NB4 (cell line): ENCODE measurements at regions not wholly inside any gene's neighbourhood (a gene's known extent, or its start where the extent isn't known, plus 50 kb on each side); places are given as distances from the start of the nearest gene placed in this dataset.

ENCODE experiments used
- DNase-seq: peaks from one replicate; pipeline ENCODE4 v3.0.0; 2010; ENCODE audit warnings: low read depth
- H3K4me3 ChIP-seq: one replicate; pipeline ENCODE4 v1.5.1; 2011; ENCODE audit warnings: mild to moderate bottlenecking, low read depth, low read length, moderate library complexity
- CTCF ChIP-seq: IDR thresholded peaks from one replicate; pipeline ENCODE4 v1.5.1; 2012; ENCODE audit warnings: low read depth, low read length
- MAX ChIP-seq: IDR thresholded peaks from 2 replicates; pipeline ENCODE4 v1.6.1; 2011; ENCODE audit warnings: low read depth, low read length
- MYC ChIP-seq: IDR thresholded peaks from 2 replicates; pipeline ENCODE4 v1.6.1; 2011; ENCODE audit warnings: low read depth, low read length
- POLR2A ChIP-seq: IDR thresholded peaks from 2 replicates; pipeline ENCODE4 v1.6.1; 2011; ENCODE audit warnings: mild to moderate bottlenecking; ENCODE audit not compliant: insufficient read length; ENCODE audit errors: extremely low read depth

GRCh38 chr17:22654447-22654846 is 962.1 kb downstream of the KCNJ18 start:
- no peak for TF ChIP-seq CTCF
- no peak for TF ChIP-seq POLR2A
- no peak for TF ChIP-seq MAX
- no peak for TF ChIP-seq MYC
- H3K4me3 ChIP-seq: no peak overlapping the region

GRCh38 chr17:22669721-22670120 is 977.4 kb downstream of the KCNJ18 start:
- TF ChIP-seq POLR2A (no peak), MAX (no peak), CTCF (no peak), MYC (no peak)
- no peak overlapping the region for H3K4me3 ChIP-seq
- no peak for DNase-seq

More at GRCh38 chr17:22654447-22654846, 962.1 kb downstream of the KCNJ18 start:
- DNase-seq: no peak

GRCh38 chr17:22671110-22671509 is 978.8 kb downstream of the KCNJ18 start:
- TF ChIP-seq MAX (no peak), POLR2A (no peak), CTCF (no peak), MYC (no peak)
- H3K4me3 ChIP-seq: no peak overlapping the region
- DNase-seq: no peak

GRCh38 chr17:22692066-22692805 is 999.9 kb downstream of the KCNJ18 start:
- TF ChIP-seq MYC: no peak
- DNase-seq: no peak
- H3K4me3 ChIP-seq: no peak overlapping the region

GRCh38 chr17:22692806-22693171 is 1000.5 kb downstream of the KCNJ18 start:
- DNase-seq: no peak
- no peak overlapping the region for H3K4me3 ChIP-seq
- TF ChIP-seq MAX: no peak
- no peak for TF ChIP-seq CTCF
- TF ChIP-seq MYC: no peak
- TF ChIP-seq POLR2A: no peak

- TF ChIP-seq CTCF (peak; percentile 43), MAX (no peak)
- peak; percentile 12 for DNase-seq
Measured at GRCh38 chr17:22694362-22695227, 1002.3 kb downstream of the KCNJ18 start.

More at GRCh38 chr17:22694362-22695227, 1002.3 kb downstream of the KCNJ18 start:
- no peak overlapping the region for H3K4me3 ChIP-seq
